ENCODE measurements at regions not wholly inside any gene's neighbourhood (a gene's known extent, or its start where the extent isn't known, plus 50 kb on each side); places are given as distances from the start of the nearest gene placed in this dataset.
"Not testable (repeated sequence)": the region's sequence is repeated elsewhere in the genome, so short reads cannot be mapped to it uniquely, and the experiment has no call there.

DNA sequence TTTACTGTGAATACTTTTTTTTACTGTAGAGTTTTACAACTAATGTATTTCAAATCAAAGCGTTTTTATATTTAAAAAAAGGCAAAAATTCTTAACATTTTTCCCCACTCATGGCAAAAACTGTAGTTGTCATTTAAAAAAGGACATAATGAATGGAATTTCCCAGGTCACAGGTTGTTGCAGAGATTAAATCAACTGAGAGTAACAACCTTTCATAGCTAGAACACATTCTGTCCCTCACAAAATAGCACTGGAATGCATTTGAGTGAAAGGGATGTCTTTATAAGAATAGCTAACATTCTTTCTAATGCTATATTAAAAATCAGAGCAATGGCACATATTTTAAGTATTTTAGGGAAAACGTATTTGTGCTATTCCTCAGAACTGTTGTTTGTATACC is 1393.3 kb upstream of the ATXN8OS start:
- Histone ChIP-seq H2AFZ (ENCODE audit: low read depth, low read length) (peak overlapping the region; percentile 37), H3K4me1 (ENCODE audit: insufficient read depth, low read length) (peaks cover 39% of the 10 kb centered on the region), H3K36me3 (ENCODE audit: insufficient read depth, low read length) (no peaks in the 10 kb centered on the region), H3K9me3 (ENCODE audit: low read length) (no peaks in the 10 kb centered on the region), H3K27me3 (ENCODE audit: insufficient read depth, low read length) (no peaks in the 10 kb centered on the region), H3K4me3 (ENCODE audit: low read length) (no peak overlapping the region)

DNA sequence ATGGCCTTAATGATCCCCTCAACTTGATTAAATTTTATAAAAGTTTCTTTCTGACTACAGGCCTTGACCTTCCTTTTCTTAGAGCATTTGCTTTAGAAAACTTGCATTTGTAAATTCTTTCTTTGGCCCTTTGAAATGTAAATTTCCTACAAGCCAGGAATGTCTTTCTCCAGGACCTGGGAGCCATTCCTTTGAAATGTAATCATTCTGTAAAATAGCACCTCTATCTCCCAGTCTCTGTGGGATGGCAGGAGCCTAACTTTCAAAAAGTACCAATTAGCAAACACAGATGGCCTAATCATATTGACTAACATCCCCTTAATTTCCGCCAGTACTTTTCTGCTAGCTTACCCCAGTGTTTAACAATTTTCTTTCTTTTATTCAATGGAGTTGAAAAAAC is 1394.2 kb upstream of the ATXN8OS start:
- no peak overlapping the region for H3K4me3 ChIP-seq (ENCODE audit: low read length)
- no peak overlapping the region for H2AFZ ChIP-seq (ENCODE audit: low read depth, low read length)
- no peaks in the 10 kb centered on the region for H3K27me3 ChIP-seq (ENCODE audit: insufficient read depth, low read length)
- peaks cover 39% of the 10 kb centered on the region for H3K4me1 ChIP-seq (ENCODE audit: insufficient read depth, low read length)
- no peaks in the 10 kb centered on the region for H3K9me3 ChIP-seq (ENCODE audit: low read length)
- H3K36me3 ChIP-seq (ENCODE audit: insufficient read depth, low read length): no peaks in the 10 kb centered on the region

DNA sequence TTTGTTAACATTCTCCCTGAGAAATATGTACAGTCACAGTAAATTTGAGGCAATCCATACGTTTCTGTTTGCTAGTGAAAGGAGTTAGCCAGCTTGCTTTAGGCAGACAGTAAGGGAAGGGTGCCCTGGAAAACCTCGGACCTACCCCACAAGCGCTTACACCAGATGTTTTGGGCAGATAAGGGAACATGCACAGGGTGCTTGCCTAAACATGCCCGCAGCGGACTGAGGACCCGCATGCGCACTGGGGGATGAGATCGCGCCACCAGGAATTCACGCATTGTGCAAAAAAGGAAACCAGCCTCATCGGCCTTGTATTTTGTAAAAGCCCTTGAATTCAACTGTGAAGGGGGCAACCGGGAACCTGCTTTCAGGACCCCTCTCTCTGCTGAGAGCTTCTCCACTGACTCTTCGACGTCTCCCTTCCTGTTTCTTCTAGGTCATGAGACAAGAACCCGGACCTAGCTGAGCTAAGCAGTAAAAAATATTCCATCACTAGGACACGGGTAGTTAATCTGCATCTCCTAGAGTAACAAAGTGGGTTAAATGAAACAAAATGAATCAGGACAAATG is 1399.2 kb upstream of the ATXN8OS start:
- Histone ChIP-seq H3K36me3 (ENCODE audit: insufficient read depth, low read length) (no peaks in the 10 kb centered on the region), H2AFZ (ENCODE audit: low read depth, low read length) (no peak overlapping the region), H3K27me3 (ENCODE audit: insufficient read depth, low read length) (no peaks in the 10 kb centered on the region), H3K9me3 (ENCODE audit: low read length) (peaks cover 3% of the 10 kb centered on the region), H3K4me3 (ENCODE audit: low read length) (no peak overlapping the region), H3K4me1 (ENCODE audit: insufficient read depth, low read length) (peaks cover 13% of the 10 kb centered on the region)

DNA sequence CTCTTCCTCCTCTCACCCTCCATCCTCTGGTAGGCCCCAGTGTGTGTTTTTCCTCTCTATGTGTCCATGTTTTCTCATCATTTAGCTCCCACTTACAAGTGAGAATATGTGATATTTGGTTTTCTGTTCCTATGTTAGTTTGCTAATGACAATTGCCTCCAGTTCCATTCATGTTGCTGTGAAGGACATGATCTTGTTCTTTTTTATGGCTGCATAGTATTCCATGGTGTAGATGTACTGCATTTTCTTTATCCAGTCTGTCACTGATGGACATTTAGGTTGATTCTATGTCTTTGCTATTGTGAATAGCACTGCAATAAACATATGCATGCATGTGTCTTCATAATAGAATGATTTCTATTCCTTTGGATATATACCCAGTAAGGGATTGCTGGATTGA is 1401.6 kb upstream of the ATXN8OS start:
- not testable (repeated sequence) for H2AFZ ChIP-seq (ENCODE audit: low read depth, low read length); H3K4me3 ChIP-seq (ENCODE audit: low read length); H3K27me3 ChIP-seq (ENCODE audit: insufficient read depth, low read length); H3K4me1 ChIP-seq (ENCODE audit: insufficient read depth, low read length); H3K9me3 ChIP-seq (ENCODE audit: low read length); H3K36me3 ChIP-seq (ENCODE audit: insufficient read depth, low read length)

DNA sequence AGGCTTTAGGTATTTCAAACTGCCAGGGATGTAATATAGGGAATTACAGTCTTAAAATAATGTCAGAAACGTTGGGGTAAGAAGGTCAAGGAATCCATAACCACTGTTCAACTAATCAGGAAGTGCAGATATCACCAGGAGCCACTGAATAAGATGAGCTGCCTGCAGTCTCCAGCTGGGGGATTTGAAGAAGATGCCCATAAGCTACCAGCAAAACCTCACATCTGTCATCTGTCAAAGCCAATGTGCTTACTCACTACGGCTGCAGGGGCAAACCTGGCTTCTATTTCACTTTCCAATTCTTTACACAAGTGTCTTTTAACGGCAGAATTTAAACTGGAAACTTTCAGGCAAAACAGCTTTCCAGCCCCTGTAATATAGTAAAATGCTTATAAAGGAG is 1410.1 kb upstream of the ATXN8OS start:
- no peaks in the 10 kb centered on the region for H3K27me3 ChIP-seq (ENCODE audit: insufficient read depth, low read length)
- H3K4me1 ChIP-seq (ENCODE audit: insufficient read depth, low read length): no peaks in the 10 kb centered on the region
- no peak overlapping the region for H3K4me3 ChIP-seq (ENCODE audit: low read length)
- no peaks in the 10 kb centered on the region for H3K36me3 ChIP-seq (ENCODE audit: insufficient read depth, low read length)
- H3K9me3 ChIP-seq (ENCODE audit: low read length): no peaks in the 10 kb centered on the region
- peak overlapping the region; percentile 5 for H2AFZ ChIP-seq (ENCODE audit: low read depth, low read length)

DNA sequence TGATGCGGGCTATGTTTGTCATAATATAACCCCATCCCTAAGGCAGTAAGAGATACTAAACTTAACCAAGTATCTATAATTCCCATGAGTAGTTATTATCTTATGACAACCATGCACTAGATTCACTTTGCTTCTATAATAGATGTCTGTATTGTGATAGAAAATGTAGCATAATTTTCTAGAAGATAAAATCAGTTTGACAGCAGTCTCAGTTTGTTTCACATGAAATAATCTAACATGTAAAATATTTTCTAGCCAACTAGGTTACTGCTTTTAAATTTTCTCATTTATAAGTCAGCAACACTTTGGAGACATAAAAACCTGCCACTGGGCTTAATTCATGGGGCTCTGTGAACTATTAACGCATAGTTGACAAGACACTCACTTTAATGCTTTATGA is 1410.7 kb upstream of the ATXN8OS start:
- no peaks in the 10 kb centered on the region for H3K9me3 ChIP-seq (ENCODE audit: low read length)
- no peaks in the 10 kb centered on the region for H3K4me1 ChIP-seq (ENCODE audit: insufficient read depth, low read length)
- H2AFZ ChIP-seq (ENCODE audit: low read depth, low read length): no peak overlapping the region
- H3K36me3 ChIP-seq (ENCODE audit: insufficient read depth, low read length): no peaks in the 10 kb centered on the region
- H3K4me3 ChIP-seq (ENCODE audit: low read length): no peak overlapping the region
- H3K27me3 ChIP-seq (ENCODE audit: insufficient read depth, low read length): no peaks in the 10 kb centered on the region

DNA sequence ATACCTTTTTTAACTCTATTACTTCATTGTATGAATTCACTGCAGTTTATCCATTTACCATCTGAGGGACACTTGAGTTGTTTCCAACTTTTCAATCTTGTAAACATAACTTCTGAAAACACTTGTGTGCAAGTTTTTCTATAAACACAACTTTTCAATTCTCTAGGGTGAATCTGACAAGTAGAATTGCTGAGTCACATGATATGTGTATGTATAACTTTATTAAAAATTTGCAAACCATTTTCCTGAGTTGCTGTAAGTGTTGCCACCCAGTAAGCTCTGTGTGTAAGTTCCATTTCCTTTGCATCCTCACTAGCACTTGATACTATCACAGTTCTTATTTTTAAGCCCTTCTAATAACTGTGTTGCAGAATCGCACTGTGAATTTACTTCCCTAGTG is 1415.6 kb upstream of the ATXN8OS start:
- H3K9me3 ChIP-seq (ENCODE audit: low read length): no peaks in the 10 kb centered on the region
- no peaks in the 10 kb centered on the region for H3K27me3 ChIP-seq (ENCODE audit: insufficient read depth, low read length)
- H2AFZ ChIP-seq (ENCODE audit: low read depth, low read length): no peak overlapping the region
- H3K36me3 ChIP-seq (ENCODE audit: insufficient read depth, low read length): no peaks in the 10 kb centered on the region
- no peak overlapping the region for H3K4me3 ChIP-seq (ENCODE audit: low read length)
- H3K4me1 ChIP-seq (ENCODE audit: insufficient read depth, low read length): peaks cover 5% of the 10 kb centered on the region

DNA sequence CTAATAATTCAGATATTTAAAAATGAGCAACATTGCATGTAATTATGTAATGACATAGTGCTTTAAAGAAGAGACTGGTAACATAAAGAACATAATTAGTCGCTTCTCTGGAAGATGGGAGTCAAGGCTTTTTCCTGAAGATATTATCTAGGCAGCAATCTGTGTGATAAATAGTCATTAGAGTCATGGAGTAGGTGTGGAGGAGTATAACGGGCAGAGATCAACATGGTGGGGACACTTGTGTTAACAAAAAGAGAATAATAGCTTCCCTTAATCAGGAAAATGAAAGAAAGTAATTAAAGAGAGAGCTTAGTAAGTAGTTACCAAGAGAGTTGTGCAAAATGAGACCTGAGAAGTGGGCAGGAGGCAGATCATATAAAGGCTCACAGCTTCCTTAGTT is 1417.1 kb upstream of the ATXN8OS start:
- H3K4me3 ChIP-seq (ENCODE audit: low read length): no peak overlapping the region

DNA sequence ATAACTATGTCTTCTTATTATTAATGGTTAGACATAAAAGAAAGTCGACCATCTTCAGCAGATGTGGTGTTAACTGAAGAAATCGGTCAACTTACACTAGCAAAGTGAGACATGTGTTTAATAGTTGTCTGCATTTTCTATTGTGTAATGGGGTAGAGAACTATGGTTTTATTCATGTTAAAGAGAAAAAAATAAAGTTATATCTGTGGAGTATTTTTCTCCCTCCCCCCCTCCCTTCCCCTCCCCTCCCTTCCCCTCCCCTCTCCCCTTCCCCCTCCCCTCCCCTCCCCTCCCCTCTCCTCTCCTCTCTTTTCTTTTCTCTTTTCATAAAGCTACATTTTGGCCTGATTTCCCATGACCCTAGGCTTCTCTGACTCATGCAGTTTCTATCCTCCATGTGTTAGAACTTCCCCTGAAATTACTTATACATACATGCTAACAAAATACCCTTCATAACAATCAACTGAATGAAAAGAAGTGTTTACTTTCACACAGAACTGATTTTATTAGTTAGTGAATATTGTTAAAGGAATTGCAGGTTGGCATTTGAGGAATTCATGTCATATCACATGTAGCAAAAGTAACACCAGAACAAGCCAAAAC is 1431.0 kb upstream of the ATXN8OS start:
- Histone ChIP-seq H3K9me3 (ENCODE audit: low read length) (no peaks in the 10 kb centered on the region), H3K4me1 (ENCODE audit: insufficient read depth, low read length) (peaks cover 3% of the 10 kb centered on the region), H3K4me3 (ENCODE audit: low read length) (no peak overlapping the region), H2AFZ (ENCODE audit: low read depth, low read length) (peak overlapping the region; percentile 36), H3K36me3 (ENCODE audit: insufficient read depth, low read length) (no peaks in the 10 kb centered on the region), H3K27me3 (ENCODE audit: insufficient read depth, low read length) (no peaks in the 10 kb centered on the region)

More for the DNA sequence above, 1417.1 kb upstream of the ATXN8OS start:
- no peaks in the 10 kb centered on the region for H3K36me3 ChIP-seq (ENCODE audit: insufficient read depth, low read length)
- no peaks in the 10 kb centered on the region for H3K9me3 ChIP-seq (ENCODE audit: low read length)
- H2AFZ ChIP-seq (ENCODE audit: low read depth, low read length): no peak overlapping the region
- no peaks in the 10 kb centered on the region for H3K27me3 ChIP-seq (ENCODE audit: insufficient read depth, low read length)
- peaks cover 5% of the 10 kb centered on the region for H3K4me1 ChIP-seq (ENCODE audit: insufficient read depth, low read length)

DNA sequence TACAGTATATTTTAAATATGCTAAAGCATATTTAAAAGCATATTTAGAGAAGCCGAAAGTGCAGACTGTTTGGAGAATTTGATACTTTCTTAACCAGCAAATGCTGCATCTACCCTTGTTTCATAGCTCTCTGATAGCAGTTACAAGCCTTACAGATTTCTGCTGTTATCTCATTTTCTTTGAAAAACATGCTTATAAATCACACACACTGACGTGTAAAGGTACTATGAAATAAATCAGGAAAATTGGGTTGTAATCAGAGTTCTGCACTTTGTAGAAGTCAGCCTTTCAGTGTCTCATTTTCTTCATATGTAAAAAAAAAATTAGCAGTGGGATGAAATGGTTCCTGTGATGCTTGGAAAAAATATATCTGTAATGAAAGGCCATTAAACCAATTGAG is 1432.4 kb upstream of the ATXN8OS start:
- peaks cover 3% of the 10 kb centered on the region for H3K4me1 ChIP-seq (ENCODE audit: insufficient read depth, low read length)
- no peak overlapping the region for H3K4me3 ChIP-seq (ENCODE audit: low read length)
- H3K36me3 ChIP-seq (ENCODE audit: insufficient read depth, low read length): no peaks in the 10 kb centered on the region
- H2AFZ ChIP-seq (ENCODE audit: low read depth, low read length): no peak overlapping the region
- H3K9me3 ChIP-seq (ENCODE audit: low read length): no peaks in the 10 kb centered on the region
- no peaks in the 10 kb centered on the region for H3K27me3 ChIP-seq (ENCODE audit: insufficient read depth, low read length)

DNA sequence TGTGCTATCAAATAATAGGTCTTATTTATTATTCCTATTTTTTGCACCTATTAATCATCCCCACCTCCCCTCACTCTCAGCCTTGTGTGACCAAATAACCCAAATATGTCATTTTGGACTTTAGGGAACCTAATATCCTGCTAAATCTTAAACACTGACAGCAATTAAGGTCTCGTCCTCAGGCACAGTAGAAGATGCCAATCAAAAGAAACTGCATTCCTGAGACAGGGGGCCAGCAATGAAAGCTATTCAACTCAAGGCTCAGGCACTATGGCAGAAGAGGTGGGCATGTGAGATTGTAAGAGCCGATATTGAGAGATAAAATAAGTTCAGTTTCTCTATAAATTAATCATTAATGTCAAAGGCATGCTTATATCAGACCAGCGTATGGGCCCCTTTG is 1437.7 kb upstream of the PCDH9 start:
- Histone ChIP-seq H3K4me1 (ENCODE audit: insufficient read depth, low read length) (no peaks in the 10 kb centered on the region), H3K36me3 (ENCODE audit: insufficient read depth, low read length) (no peaks in the 10 kb centered on the region), H3K27me3 (ENCODE audit: insufficient read depth, low read length) (no peaks in the 10 kb centered on the region), H2AFZ (ENCODE audit: low read depth, low read length) (no peak overlapping the region), H3K9me3 (ENCODE audit: low read length) (no peaks in the 10 kb centered on the region), H3K4me3 (ENCODE audit: low read length) (no peak overlapping the region)

DNA sequence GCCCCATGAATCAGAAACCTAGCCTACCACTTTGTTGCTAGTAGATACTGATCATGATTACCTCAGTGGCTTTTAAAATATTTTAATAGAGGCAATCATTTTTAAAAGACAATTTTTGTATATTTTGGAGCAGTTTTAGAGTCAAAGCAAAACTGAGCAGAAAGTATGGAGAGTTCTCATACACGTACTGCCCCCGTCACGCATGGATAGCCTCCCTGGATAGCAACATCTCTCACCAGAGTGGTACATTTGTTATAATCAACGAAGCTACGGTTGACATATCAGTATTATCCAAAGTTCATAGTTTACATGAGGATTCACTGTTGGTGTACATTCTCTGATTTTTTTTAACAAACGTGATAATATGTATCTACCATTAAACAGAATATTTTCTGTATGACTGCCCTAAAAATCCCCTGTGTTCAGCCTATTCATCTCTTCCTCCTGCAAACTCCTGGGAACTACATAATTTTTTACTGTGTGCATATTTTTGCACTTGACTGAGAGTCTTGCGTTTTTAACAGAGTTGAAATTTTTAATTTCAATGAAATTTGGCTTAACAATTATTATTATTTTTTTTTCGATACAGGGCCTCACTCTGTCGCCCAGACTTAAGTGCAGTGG is 1436.8 kb upstream of the PCDH9 start:
- Histone ChIP-seq H3K27me3 (ENCODE audit: insufficient read depth, low read length) (no peaks in the 10 kb centered on the region), H3K4me3 (ENCODE audit: low read length) (no peak overlapping the region), H2AFZ (ENCODE audit: low read depth, low read length) (no peak overlapping the region), H3K36me3 (ENCODE audit: insufficient read depth, low read length) (no peaks in the 10 kb centered on the region), H3K9me3 (ENCODE audit: low read length) (no peaks in the 10 kb centered on the region), H3K4me1 (ENCODE audit: insufficient read depth, low read length) (no peaks in the 10 kb centered on the region)

DNA sequence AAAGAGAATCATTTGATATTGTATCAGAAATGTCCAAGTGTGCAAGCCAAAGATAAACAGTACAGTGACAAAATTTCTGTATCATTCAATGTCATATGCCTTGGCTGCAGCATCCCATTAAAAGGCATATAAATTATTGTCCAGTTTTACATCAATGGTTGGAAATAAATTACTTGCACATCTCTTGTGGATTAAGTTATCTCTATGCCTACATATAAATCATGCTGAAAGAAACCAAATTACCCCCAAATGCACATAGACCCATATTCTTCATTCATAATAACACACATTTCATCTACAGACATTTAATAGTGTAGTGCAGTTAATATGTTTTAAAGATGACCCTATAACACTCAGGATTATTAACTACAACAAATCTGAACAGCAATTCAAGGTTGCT is 1415.7 kb upstream of the PCDH9 start:
- Histone ChIP-seq H3K9me3 (ENCODE audit: low read length) (no peaks in the 10 kb centered on the region), H3K27me3 (ENCODE audit: insufficient read depth, low read length) (no peaks in the 10 kb centered on the region), H2AFZ (ENCODE audit: low read depth, low read length) (peak overlapping the region; percentile 26), H3K4me1 (ENCODE audit: insufficient read depth, low read length) (no peaks in the 10 kb centered on the region), H3K4me3 (ENCODE audit: low read length) (no peak overlapping the region), H3K36me3 (ENCODE audit: insufficient read depth, low read length) (no peaks in the 10 kb centered on the region)

DNA sequence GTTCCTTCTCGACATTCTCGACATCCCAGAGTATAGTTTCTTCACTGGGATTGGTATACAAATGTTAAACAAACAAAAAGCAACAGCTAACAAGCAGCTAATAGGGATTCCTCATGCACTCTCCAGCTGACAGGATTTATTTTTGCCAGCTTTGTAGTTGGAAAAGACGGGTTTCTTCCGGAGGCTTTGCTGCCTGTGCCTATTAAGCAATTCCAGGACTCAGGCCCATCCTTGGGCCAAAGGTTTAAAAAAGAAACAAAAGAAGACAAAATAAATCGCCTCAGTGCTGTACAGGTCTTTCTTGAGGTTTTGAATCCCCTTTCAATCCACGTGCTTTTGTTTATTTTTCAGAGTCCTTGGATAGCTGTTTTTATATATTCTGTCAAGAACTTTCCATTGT is 1414.5 kb upstream of the PCDH9 start:
- H3K4me1 ChIP-seq (ENCODE audit: insufficient read depth, low read length): no peaks in the 10 kb centered on the region
- H3K9me3 ChIP-seq (ENCODE audit: low read length): no peaks in the 10 kb centered on the region
- no peaks in the 10 kb centered on the region for H3K27me3 ChIP-seq (ENCODE audit: insufficient read depth, low read length)
- H3K4me3 ChIP-seq (ENCODE audit: low read length): no peak overlapping the region
- no peak overlapping the region for H2AFZ ChIP-seq (ENCODE audit: low read depth, low read length)
- no peaks in the 10 kb centered on the region for H3K36me3 ChIP-seq (ENCODE audit: insufficient read depth, low read length)

All from neuron (in vitro differentiated cells).